SK-N-SH (cell line): ENCODE measurements at regions not wholly inside any gene's neighbourhood (a gene's known extent, or its start where the extent isn't known, plus 50 kb on each side); places are given as distances from the start of the nearest gene placed in this dataset.

Experiments used
- CTCF ChIA-PET: fragments of 300-600, 350-600 bp; formaldehyde crosslinking; extraction: SDS; loops from one replicate; lab custom pipeline; 2021; lab: Yijun Ruan, JAX
- POLR2A ChIA-PET: fragments of 350-600 bp; sonication (Branson Sonifier 250); formaldehyde crosslinking; extraction: SDS; loops from one replicate; lab custom pipeline; 2020; ENCODE audit warnings: antibody characterized with exemption, inconsistent platforms; lab: Yijun Ruan, JAX
- DNase-seq: peaks from one replicate; pipeline ENCODE4 v3.0.0; 2012
- H2AFZ ChIP-seq: fragments of 200-600 bp; sonication (generic); 2 replicates; pipeline ENCODE4 v1.8.1; 2016; ENCODE audit warnings: antibody characterized with exemption, mild to moderate bottlenecking, low read depth
- H3F3A ChIP-seq: fragments of 200-600 bp; sonication (generic); replicated peaks from 2 replicates; pipeline ENCODE3; 2016; ENCODE audit warnings: antibody characterized with exemption, mild to moderate bottlenecking; ENCODE audit not compliant: insufficient read depth
- H3K27ac ChIP-seq, 2 experiments: fragments of 200-500 bp in 1 of 2; fragments of 200-600 bp in 1 of 2; sonication (Bioruptor generic) in 1 of 2; sonication (generic), shearing (Covaris generic) in 1 of 2; 2 replicates each; pipeline versions ENCODE4 v1.5.1 to v1.6.1; 2014 to 2016; ENCODE audit warnings: low read depth in 2 of 2, inconsistent platforms in 1 of 2, low read length in 1 of 2, mild to moderate bottlenecking in 1 of 2, mixed read lengths in 1 of 2
- H3K27me3 ChIP-seq: fragments of 200-600 bp; sonication (generic), shearing (Covaris generic); 2 replicates; pipeline ENCODE4 v1.6.1; 2016; ENCODE audit warnings: mixed run types; ENCODE audit not compliant: insufficient read depth
- H3K36me3 ChIP-seq, 2 experiments: fragments of 200-500 bp in 1 of 2; fragments of 200-600 bp in 1 of 2; sonication (Bioruptor generic) in 1 of 2; sonication (generic) in 1 of 2; replicated peaks in 1 of 2; 2 replicates each; pipeline versions ENCODE3 to v1.5.1; 2014 to 2016; ENCODE audit warnings: low read length in 1 of 2, mild to moderate bottlenecking in 1 of 2; ENCODE audit not compliant: insufficient read depth in 2 of 2, control insufficient read depth in 1 of 2
- H3K4me1 ChIP-seq, 2 experiments: fragments of 200-500 bp in 1 of 2; fragments of 200-600 bp in 1 of 2; sonication (Bioruptor generic) in 1 of 2; sonication (generic), shearing (Covaris generic) in 1 of 2; 2 replicates each; pipeline versions ENCODE4 v1.5.1 to v1.6.1; 2014 to 2016; ENCODE audit warnings: low read depth in 1 of 2, low read length in 1 of 2, mixed run types in 1 of 2; ENCODE audit not compliant: insufficient read depth in 2 of 2, control insufficient read depth in 1 of 2
- H3K4me2 ChIP-seq: fragments of 200-600 bp; sonication (generic), shearing (Covaris generic); 2 replicates; pipeline ENCODE4 v1.6.1; 2017; ENCODE audit warnings: mixed run types
- H3K4me3 ChIP-seq, 2 experiments: fragments of 200-500 bp in 1 of 2; fragments of 200-600 bp in 1 of 2; sonication (Bioruptor generic) in 1 of 2; sonication (generic), shearing (Covaris generic) in 1 of 2; 2 replicates each; pipeline versions ENCODE4 v1.5.1 to v1.8.1; 2014 to 2016; ENCODE audit warnings: low read depth in 2 of 2, inconsistent platforms in 1 of 2, low read length in 1 of 2, mild to moderate bottlenecking in 1 of 2, mixed read lengths in 1 of 2, moderate library complexity in 1 of 2
- H3K79me2 ChIP-seq: fragments of 200-600 bp; sonication (generic); 2 replicates; pipeline ENCODE4 v1.8.1; 2017; ENCODE audit warnings: mild to moderate bottlenecking; ENCODE audit not compliant: insufficient read depth
- H3K9ac ChIP-seq: fragments of 200-600 bp; sonication (generic); 2 replicates; pipeline ENCODE4 v1.6.1; 2017; ENCODE audit warnings: mixed run types
- H3K9me2 ChIP-seq: fragments of 200-600 bp; sonication (generic); 2 replicates; pipeline ENCODE4 v1.6.1; 2017; ENCODE audit warnings: mixed run types
- H3K9me3 ChIP-seq: fragments of 200-600 bp; sonication (generic); 2 replicates; pipeline ENCODE4 v1.6.1; 2017; ENCODE audit warnings: mixed run types, mild to moderate bottlenecking, moderate library complexity
- H4K20me1 ChIP-seq: fragments of 200-600 bp; sonication (generic); 2 replicates; pipeline ENCODE4 v1.6.1; 2017; ENCODE audit warnings: mild to moderate bottlenecking, mixed run types; ENCODE audit not compliant: insufficient read depth
- CHD2 ChIP-seq: fragments of 150-350 bp; IDR thresholded peaks from 2 replicates; pipeline ENCODE4 v1.6.1; 2018; ENCODE audit warnings: low read length; ENCODE audit not compliant: partially characterized antibody
- ELF1 ChIP-seq: IDR thresholded peaks from 2 replicates; pipeline ENCODE4 v1.4.0; 2012
- GATA2 ChIP-seq: sonication (generic); formaldehyde crosslinking; IDR thresholded peaks from 2 replicates; pipeline ENCODE4 v1.5.0; 2020; ENCODE audit warnings: mild to moderate bottlenecking, missing genetic modification reagents
- NRF1 ChIP-seq: IDR thresholded peaks from 2 replicates; pipeline ENCODE4 v1.6.1; 2012; ENCODE audit warnings: low read depth, mild to moderate bottlenecking, low read length
- RAD21 ChIP-seq: IDR thresholded peaks from 2 replicates; pipeline ENCODE4 v1.6.1; 2012; ENCODE audit warnings: mild to moderate bottlenecking, low read length
- TCF12 ChIP-seq: IDR thresholded peaks from 2 replicates; pipeline ENCODE4 v1.4.0; 2012
- TEAD4 ChIP-seq: IDR thresholded peaks from 2 replicates; pipeline ENCODE4 v1.4.0; 2012; ENCODE audit warnings: mild to moderate bottlenecking, borderline replicate concordance; ENCODE audit not compliant: insufficient read depth
- YY1 ChIP-seq: IDR thresholded peaks from 2 replicates; pipeline ENCODE4 v1.4.0; 2012; ENCODE audit warnings: low read depth, mild to moderate bottlenecking
- WGBS: methylation state at CpG from one replicate; pipeline ENCODE4 v1.1.6; 2017; ENCODE audit warnings: low lambda C conversion rate; 5-methylcytosine and 5-hydroxymethylcytosine counted together
- TF ChIP-seq, protein P1 (sequence below): IDR thresholded peaks from 2 replicates; pipeline ENCODE4 v1.4.0; 2012; ENCODE audit warnings: low read depth, borderline replicate concordance
- TF ChIP-seq, protein P2 (sequence below): fragments of 200-600 bp; sonication (generic); IDR thresholded peaks from 2 replicates; pipeline ENCODE4 v1.6.1; 2017; ENCODE audit warnings: antibody characterized with exemption, mild to moderate bottlenecking, moderate library complexity
- TF ChIP-seq, protein P3 (sequence below): IDR thresholded peaks from 2 replicates; pipeline ENCODE4 v1.6.1; 2012; ENCODE audit warnings: mild to moderate bottlenecking, low read depth, low read length, moderate library complexity
- TF ChIP-seq, protein P4 (sequence below): IDR thresholded peaks from 2 replicates; pipeline ENCODE4 v1.4.0; 2012; ENCODE audit warnings: low read depth, borderline replicate concordance

DNA sequence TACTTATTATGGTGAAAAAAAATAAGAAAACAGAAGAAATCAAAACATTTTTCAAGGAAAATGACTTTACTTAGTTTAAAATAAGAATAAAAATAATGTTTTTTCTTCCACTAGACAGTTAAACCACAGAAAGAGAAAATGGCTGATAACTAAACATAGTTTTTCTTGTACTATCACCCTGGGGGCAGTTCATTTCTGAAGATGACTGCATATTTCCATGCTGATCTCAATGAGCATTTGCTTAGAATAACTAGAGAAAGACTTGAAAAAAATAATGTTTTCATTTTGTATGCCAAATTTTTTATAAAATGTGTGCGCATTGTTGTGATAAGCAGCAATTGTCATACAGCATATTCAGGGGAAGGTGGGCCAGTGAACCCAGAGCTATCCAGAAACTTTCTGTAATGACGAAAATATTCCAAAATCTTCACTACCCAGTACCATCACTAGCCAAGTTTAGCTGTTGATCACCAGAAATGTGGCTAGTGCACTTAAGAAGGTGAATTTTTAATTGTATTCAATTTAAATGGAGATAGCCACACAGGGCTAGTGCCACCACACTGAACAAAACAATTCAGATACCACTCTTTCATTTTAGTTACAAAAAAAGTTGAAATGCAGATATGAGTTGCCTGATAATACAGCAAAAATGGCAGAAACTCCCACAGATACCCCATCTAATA lies 513.4 kb upstream of the NETO1 start:
- Histone ChIP-seq H3K4me2 (no peak overlapping the region), H3K4me3 (0 out of 4 replicates have a peak overlapping the region, but pooled peaks of 1 of the 2 experiments have one; percentile 9), H3F3A (no peaks in the 10 kb centered on the region), H3K27me3 (no peaks in the 10 kb centered on the region), H3K36me3 (no peaks in the 10 kb centered on the region), H3K27ac (no peak overlapping the region), H3K4me1 (no peaks in the 10 kb centered on the region), H3K79me2 (no peaks in the 10 kb centered on the region), H3K9me2 (no peaks in the 10 kb centered on the region), H4K20me1 (no peaks in the 10 kb centered on the region), H3K9me3 (no peaks in the 10 kb centered on the region), H3K9ac (no peak overlapping the region), H2AFZ (no peak overlapping the region; the same call in 1 of the 2 replicates)
- POLR2A ChIA-PET, result no interaction called here
- TF ChIP-seq GATA2 (no peak), CHD2 (no peak), TEAD4 (no peak), NRF1 (no peak), RAD21 (no peak), TCF12 (no peak), YY1 (no peak), ELF1 (no peak)
- TF ChIP-seq, protein P1, sequence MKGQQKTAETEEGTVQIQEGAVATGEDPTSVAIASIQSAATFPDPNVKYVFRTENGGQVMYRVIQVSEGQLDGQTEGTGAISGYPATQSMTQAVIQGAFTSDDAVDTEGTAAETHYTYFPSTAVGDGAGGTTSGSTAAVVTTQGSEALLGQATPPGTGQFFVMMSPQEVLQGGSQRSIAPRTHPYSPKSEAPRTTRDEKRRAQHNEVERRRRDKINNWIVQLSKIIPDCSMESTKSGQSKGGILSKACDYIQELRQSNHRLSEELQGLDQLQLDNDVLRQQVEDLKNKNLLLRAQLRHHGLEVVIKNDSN, result no peak
- TF ChIP-seq, protein P2, sequence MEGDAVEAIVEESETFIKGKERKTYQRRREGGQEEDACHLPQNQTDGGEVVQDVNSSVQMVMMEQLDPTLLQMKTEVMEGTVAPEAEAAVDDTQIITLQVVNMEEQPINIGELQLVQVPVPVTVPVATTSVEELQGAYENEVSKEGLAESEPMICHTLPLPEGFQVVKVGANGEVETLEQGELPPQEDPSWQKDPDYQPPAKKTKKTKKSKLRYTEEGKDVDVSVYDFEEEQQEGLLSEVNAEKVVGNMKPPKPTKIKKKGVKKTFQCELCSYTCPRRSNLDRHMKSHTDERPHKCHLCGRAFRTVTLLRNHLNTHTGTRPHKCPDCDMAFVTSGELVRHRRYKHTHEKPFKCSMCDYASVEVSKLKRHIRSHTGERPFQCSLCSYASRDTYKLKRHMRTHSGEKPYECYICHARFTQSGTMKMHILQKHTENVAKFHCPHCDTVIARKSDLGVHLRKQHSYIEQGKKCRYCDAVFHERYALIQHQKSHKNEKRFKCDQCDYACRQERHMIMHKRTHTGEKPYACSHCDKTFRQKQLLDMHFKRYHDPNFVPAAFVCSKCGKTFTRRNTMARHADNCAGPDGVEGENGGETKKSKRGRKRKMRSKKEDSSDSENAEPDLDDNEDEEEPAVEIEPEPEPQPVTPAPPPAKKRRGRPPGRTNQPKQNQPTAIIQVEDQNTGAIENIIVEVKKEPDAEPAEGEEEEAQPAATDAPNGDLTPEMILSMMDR, result no peak
- TF ChIP-seq, protein P3, sequence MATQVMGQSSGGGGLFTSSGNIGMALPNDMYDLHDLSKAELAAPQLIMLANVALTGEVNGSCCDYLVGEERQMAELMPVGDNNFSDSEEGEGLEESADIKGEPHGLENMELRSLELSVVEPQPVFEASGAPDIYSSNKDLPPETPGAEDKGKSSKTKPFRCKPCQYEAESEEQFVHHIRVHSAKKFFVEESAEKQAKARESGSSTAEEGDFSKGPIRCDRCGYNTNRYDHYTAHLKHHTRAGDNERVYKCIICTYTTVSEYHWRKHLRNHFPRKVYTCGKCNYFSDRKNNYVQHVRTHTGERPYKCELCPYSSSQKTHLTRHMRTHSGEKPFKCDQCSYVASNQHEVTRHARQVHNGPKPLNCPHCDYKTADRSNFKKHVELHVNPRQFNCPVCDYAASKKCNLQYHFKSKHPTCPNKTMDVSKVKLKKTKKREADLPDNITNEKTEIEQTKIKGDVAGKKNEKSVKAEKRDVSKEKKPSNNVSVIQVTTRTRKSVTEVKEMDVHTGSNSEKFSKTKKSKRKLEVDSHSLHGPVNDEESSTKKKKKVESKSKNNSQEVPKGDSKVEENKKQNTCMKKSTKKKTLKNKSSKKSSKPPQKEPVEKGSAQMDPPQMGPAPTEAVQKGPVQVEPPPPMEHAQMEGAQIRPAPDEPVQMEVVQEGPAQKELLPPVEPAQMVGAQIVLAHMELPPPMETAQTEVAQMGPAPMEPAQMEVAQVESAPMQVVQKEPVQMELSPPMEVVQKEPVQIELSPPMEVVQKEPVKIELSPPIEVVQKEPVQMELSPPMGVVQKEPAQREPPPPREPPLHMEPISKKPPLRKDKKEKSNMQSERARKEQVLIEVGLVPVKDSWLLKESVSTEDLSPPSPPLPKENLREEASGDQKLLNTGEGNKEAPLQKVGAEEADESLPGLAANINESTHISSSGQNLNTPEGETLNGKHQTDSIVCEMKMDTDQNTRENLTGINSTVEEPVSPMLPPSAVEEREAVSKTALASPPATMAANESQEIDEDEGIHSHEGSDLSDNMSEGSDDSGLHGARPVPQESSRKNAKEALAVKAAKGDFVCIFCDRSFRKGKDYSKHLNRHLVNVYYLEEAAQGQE, result no peak
- TF ChIP-seq, protein P4, sequence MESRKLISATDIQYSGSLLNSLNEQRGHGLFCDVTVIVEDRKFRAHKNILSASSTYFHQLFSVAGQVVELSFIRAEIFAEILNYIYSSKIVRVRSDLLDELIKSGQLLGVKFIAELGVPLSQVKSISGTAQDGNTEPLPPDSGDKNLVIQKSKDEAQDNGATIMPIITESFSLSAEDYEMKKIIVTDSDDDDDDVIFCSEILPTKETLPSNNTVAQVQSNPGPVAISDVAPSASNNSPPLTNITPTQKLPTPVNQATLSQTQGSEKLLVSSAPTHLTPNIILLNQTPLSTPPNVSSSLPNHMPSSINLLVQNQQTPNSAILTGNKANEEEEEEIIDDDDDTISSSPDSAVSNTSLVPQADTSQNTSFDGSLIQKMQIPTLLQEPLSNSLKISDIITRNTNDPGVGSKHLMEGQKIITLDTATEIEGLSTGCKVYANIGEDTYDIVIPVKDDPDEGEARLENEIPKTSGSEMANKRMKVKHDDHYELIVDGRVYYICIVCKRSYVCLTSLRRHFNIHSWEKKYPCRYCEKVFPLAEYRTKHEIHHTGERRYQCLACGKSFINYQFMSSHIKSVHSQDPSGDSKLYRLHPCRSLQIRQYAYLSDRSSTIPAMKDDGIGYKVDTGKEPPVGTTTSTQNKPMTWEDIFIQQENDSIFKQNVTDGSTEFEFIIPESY, result no peak
- CTCF ChIA-PET, result no interaction called here
- no peak for DNase-seq
- WGBS, result 9% methylated on average over 2 of the region's 2 CpGs
